D721Med (cell line): ENCODE measurements at regions not wholly inside any gene's neighbourhood (a gene's known extent, or its start where the extent isn't known, plus 50 kb on each side); places are given as distances from the start of the nearest gene placed in this dataset.
"Not testable (repeated sequence)": the region's sequence is repeated elsewhere in the genome, so short reads cannot be mapped to it uniquely, and the experiment has no call there.

Source experiments
- DNase-seq: peaks from one replicate; pipeline ENCODE4 v3.0.0; 2011; ENCODE audit warnings: low spot score; ENCODE audit not compliant: insufficient read length
- FAIRE-seq: peaks from 2 replicates; lab custom pipeline; 2011; peaks lifted over from hg19 to GRCh38; lab: Jason Lieb, UNC
- TF ChIP-seq, protein P1 (sequence below): IDR thresholded peaks from 2 replicates; pipeline ENCODE4 v1.5.1; 2012; ENCODE audit warnings: mild to moderate bottlenecking, control low read depth; ENCODE audit not compliant: insufficient read depth; ENCODE audit errors: missing control alignments

DNA sequence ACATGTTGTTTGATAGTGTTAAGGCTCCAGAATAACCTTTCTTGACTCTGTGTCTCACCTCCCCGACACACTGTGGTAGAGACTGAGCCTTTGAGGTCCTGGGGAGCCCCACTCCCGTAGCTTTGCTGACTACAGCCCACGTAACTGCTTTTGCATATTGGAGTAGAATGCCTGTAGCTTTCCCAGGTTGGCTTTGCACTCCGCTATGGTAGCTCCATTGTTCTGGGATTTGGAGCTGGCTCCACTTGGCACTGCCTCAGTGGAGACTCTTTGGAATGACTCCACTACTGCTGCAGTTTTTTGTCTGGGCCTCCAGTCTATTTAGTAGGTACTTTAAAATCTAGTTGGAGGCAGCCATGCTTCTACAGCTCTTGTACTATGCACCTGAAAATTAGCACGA, 56.2 kb upstream of the ANXA1 start:
- FAIRE-seq (no peak), DNase-seq (no peak)
- TF ChIP-seq, protein P1, sequence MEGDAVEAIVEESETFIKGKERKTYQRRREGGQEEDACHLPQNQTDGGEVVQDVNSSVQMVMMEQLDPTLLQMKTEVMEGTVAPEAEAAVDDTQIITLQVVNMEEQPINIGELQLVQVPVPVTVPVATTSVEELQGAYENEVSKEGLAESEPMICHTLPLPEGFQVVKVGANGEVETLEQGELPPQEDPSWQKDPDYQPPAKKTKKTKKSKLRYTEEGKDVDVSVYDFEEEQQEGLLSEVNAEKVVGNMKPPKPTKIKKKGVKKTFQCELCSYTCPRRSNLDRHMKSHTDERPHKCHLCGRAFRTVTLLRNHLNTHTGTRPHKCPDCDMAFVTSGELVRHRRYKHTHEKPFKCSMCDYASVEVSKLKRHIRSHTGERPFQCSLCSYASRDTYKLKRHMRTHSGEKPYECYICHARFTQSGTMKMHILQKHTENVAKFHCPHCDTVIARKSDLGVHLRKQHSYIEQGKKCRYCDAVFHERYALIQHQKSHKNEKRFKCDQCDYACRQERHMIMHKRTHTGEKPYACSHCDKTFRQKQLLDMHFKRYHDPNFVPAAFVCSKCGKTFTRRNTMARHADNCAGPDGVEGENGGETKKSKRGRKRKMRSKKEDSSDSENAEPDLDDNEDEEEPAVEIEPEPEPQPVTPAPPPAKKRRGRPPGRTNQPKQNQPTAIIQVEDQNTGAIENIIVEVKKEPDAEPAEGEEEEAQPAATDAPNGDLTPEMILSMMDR: no peak

GRCh38 chr9:73093740-73094379, 57.8 kb upstream of the ANXA1 start:
- FAIRE-seq (no peak), DNase-seq (no peak)
- TF ChIP-seq, protein P1: no peak

GRCh38 chr9:73093016-73093739, 58.5 kb upstream of the ANXA1 start:
- FAIRE-seq (peak; percentile 64), DNase-seq (no peak)
- TF ChIP-seq, protein P1: no peak

DNA sequence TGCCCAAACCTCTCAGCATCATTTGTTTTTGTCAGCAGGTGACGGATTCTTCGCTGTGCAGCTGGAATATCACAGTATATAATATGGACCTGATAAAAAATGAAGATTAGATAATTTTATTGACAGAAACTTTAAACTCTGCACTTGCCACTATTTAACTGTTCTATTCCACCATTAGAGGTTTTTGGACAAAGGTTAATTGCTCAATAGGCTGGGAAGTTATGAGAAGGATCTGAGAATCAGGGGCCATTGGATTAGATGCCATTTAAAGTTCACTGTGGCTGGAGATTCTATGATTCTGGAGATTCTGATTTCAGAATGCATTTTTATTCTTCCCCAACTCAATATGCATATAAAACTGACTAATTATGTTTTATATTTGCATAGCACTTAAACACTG, 59.8 kb upstream of the ANXA1 start:
- DNase-seq: no peak
- TF ChIP-seq, protein P1: no peak
- no peak for FAIRE-seq

GRCh38 chr9:73090214-73090613, 61.5 kb upstream of the ANXA1 start:
- no peak for FAIRE-seq
- TF ChIP-seq, protein P1: no peak

DNA sequence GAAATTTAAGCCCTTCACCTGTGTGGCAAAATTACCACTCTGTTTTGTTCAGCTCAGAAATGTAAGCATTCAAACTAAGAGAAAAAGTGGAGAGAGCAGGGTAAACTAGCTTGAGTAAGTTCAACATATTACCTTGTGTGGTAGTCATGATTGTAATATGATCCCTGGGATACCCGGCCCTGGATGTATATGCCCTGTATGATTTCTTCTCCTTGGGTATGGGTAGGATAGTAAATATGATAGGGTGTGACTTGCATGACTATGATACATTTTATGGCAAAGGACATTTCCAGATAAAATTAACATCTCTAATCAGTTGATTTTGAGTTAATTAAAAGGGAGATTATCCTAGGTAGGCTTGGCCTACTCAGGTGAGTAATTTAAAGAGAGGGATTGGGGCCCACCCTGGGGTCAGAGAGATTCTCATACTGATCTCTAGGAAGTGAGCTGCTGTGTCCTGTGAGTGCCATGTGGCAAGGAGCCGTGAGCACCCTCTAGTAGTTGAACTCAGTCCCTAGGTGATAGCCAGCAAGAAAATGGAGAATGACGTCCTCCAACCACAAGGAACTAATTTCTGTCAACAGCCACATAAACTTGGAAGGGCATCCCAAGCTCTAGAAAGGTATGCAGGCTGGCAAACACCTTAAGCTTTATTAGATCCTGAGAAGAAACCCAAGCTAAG, 62.2 kb upstream of the ANXA1 start:
- FAIRE-seq (no peak), DNase-seq (no peak)
- TF ChIP-seq, protein P1: no peak

More at GRCh38 chr9:73090214-73090613, 61.5 kb upstream of the ANXA1 start:
- no peak for DNase-seq

- DNase-seq, FAIRE-seq: not testable (repeated sequence)
These were observed 63.8 kb upstream of the ANXA1 start for GRCh38 chr9:73087876-73088275.
